Glutamatergic neuron (in vitro differentiated cells): ENCODE measurements at regions not wholly inside any gene's neighbourhood (a gene's known extent, or its start where the extent isn't known, plus 50 kb on each side); places are given as distances from the start of the nearest gene placed in this dataset.

Source experiments
- DNase-seq: peaks from one replicate; pipeline ENCODE4 v3.0.0; 2022
- H3K27ac Mint-ChIP-seq: one replicate; pipeline ENCODE4 v1.8.0; 2020; ENCODE audit warnings: mild to moderate bottlenecking, mixed read lengths, inconsistent platforms; ENCODE audit not compliant: unreplicated experiment
- H3K27me3 Mint-ChIP-seq: one replicate; pipeline ENCODE4 v1.8.0; 2020; ENCODE audit warnings: mild to moderate bottlenecking, moderate library complexity, mixed read lengths, inconsistent platforms; ENCODE audit not compliant: unreplicated experiment
- H3K36me3 Mint-ChIP-seq: one replicate; pipeline ENCODE4 v1.8.0; 2020; ENCODE audit warnings: mild to moderate bottlenecking, mixed read lengths, inconsistent platforms; ENCODE audit not compliant: unreplicated experiment
- H3K4me1 Mint-ChIP-seq: one replicate; pipeline ENCODE4 v1.8.0; 2020; ENCODE audit warnings: mild to moderate bottlenecking, low read depth, mixed read lengths, inconsistent platforms; ENCODE audit not compliant: unreplicated experiment
- H3K4me3 Mint-ChIP-seq: one replicate; pipeline ENCODE4 v1.8.0; 2020; ENCODE audit warnings: mild to moderate bottlenecking, mixed read lengths, inconsistent platforms; ENCODE audit not compliant: unreplicated experiment
- H3K9me3 Mint-ChIP-seq: one replicate; pipeline ENCODE4 v1.8.0; 2020; ENCODE audit warnings: mild to moderate bottlenecking, moderate library complexity, mixed read lengths, inconsistent platforms; ENCODE audit not compliant: unreplicated experiment
- CTCF ChIP-seq: fragments of 200-600 bp; sonication (generic); IDR thresholded peaks from one replicate; pipeline ENCODE4 v1.5.0; 2021; ENCODE audit not compliant: partially characterized antibody, unreplicated experiment

- Mint-ChIP-seq H3K27ac (no peak overlapping the region), H3K9me3 (no peaks in the 10 kb centered on the region), H3K4me1 (no peaks in the 10 kb centered on the region), H3K4me3 (no peak overlapping the region), H3K27me3 (no peaks in the 10 kb centered on the region), H3K36me3 (no peaks in the 10 kb centered on the region)
- DNase-seq, result no peak
- TF ChIP-seq CTCF, result no peak
These were observed 714.4 kb upstream of the MARCKS start for GRCh38 chr6:113142671-113143174.

- Mint-ChIP-seq H3K36me3 (no peaks in the 10 kb centered on the region), H3K27ac (no peak overlapping the region), H3K27me3 (no peaks in the 10 kb centered on the region), H3K4me1 (no peaks in the 10 kb centered on the region), H3K4me3 (no peak overlapping the region), H3K9me3 (no peaks in the 10 kb centered on the region)
- TF ChIP-seq CTCF, result no peak
- DNase-seq, result no peak
These were observed 713.9 kb upstream of the MARCKS start for GRCh38 chr6:113143206-113143605.

GRCh38 chr6:113144117-113144516, 713.0 kb upstream of the MARCKS start:
- no peak for DNase-seq
- no peak for TF ChIP-seq CTCF
- Mint-ChIP-seq H3K36me3 (no peaks in the 10 kb centered on the region), H3K27ac (no peak overlapping the region), H3K4me3 (no peak overlapping the region), H3K4me1 (no peaks in the 10 kb centered on the region), H3K9me3 (peaks cover 1% of the 10 kb centered on the region), H3K27me3 (no peaks in the 10 kb centered on the region)

GRCh38 chr6:113146878-113147277, 710.3 kb upstream of the MARCKS start:
- DNase-seq, result no peak
- Mint-ChIP-seq H3K4me1 (no peaks in the 10 kb centered on the region), H3K27me3 (no peaks in the 10 kb centered on the region), H3K36me3 (peaks cover 5% of the 10 kb centered on the region), H3K4me3 (no peak overlapping the region), H3K9me3 (peaks cover 3% of the 10 kb centered on the region), H3K27ac (no peak overlapping the region)
- TF ChIP-seq CTCF, result no peak

GRCh38 chr6:113147544-113147943, 709.6 kb upstream of the MARCKS start:
- Mint-ChIP-seq H3K9me3 (peaks cover 3% of the 10 kb centered on the region), H3K4me3 (no peak overlapping the region), H3K4me1 (no peaks in the 10 kb centered on the region), H3K27ac (no peak overlapping the region), H3K36me3 (peaks cover 5% of the 10 kb centered on the region), H3K27me3 (no peaks in the 10 kb centered on the region)
- no peak for TF ChIP-seq CTCF
- no peak for DNase-seq
